ENCODE measurements at regions not wholly inside any gene's neighbourhood (a gene's known extent, or its start where the extent isn't known, plus 50 kb on each side); places are given as distances from the start of the nearest gene placed in this dataset.

DNA sequence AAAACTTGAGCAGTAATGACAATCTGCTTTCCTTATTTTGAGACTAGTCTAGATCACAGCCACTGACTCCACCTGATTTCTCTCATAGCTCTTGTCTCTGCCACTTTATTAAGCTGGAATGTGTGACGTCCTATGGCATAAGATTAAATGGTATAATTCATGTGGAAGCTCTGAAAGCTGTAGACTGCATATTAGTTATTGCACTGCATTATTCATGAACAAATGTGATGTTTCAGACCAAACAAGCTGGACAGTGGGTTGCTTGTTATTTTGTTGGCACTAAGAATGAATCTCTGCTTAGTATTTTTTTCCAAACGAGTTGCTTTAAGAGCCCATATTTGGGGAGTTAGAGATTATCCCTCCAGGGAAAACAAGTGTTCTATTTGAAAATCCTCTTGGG is 1218.5 kb downstream of the SUCLG1 start:
- H3K9me2 ChIP-seq (ENCODE audit: insufficient read depth), result no peaks in the 10 kb centered on the region
- H3K79me2 ChIP-seq (ENCODE audit: insufficient read depth), result no peaks in the 10 kb centered on the region
- H3K4me1 ChIP-seq (ENCODE audit: insufficient read depth), result no peaks in the 10 kb centered on the region
- H3K27me3 ChIP-seq (replicated peaks; ENCODE audit: insufficient read depth), result no peaks in the 10 kb centered on the region
- no peak for DNase-seq
- TF ChIP-seq EZH2phosphoT487 (IDR thresholded peaks at IDR 0.05; ENCODE audit: insufficient read depth, low read depth) (no peak), EZH2 (IDR thresholded peaks at IDR 0.05; ENCODE audit: insufficient read depth, poor library complexity, severe bottlenecking) (no peak)
- no peaks in the 10 kb centered on the region for H3K9me3 ChIP-seq (ENCODE audit: low read depth)
- H2AFZ ChIP-seq, result no peak overlapping the region
- H4K20me1 ChIP-seq (ENCODE audit: insufficient read depth), result no peaks in the 10 kb centered on the region
- no peak overlapping the region for H3K4me3 ChIP-seq
- H3K4me2 ChIP-seq (ENCODE audit: unreplicated experiment), result no peak overlapping the region
- H3K9ac ChIP-seq, result no peak overlapping the region
- 2 to 3% methylated on average over 2 of the region's 2 CpGs for WGBS, 2 experiments (ENCODE audit: low coverage in 1 of 2, low lambda C conversion rate in 2 of 2, missing lambda C conversion rate in 2 of 2)
- in situ Hi-C loops (cut with MboI), result no loop called here
- no peaks in the 10 kb centered on the region for H3F3A ChIP-seq (ENCODE audit: insufficient read depth)
- H3K36me3 ChIP-seq (ENCODE audit: low read depth), result no peaks in the 10 kb centered on the region
- no peak overlapping the region for H3K27ac ChIP-seq

DNA sequence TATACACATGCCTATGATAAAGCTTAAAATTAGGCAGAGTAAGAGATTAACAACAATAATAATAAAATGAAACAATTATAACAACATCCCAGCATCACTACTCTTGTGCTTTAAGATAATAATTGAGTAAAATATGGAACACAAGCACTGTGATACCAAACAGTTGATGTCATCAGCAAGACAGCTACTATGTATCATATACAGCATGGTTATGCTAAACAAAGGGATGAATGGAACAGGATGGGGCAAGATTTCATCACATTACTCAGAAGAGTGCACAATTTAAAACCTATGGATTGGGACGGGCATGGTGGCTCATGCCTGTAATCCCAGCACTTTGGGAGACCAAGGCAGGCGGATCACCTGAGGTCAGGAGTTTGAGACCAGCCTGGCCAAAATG is 1221.0 kb downstream of the SUCLG1 start:
- no peak overlapping the region for H3K27ac ChIP-seq
- H2AFZ ChIP-seq, result no peak overlapping the region
- no peak for DNase-seq
- H3K36me3 ChIP-seq (ENCODE audit: low read depth), result no peaks in the 10 kb centered on the region
- no peaks in the 10 kb centered on the region for H3K27me3 ChIP-seq (replicated peaks; ENCODE audit: insufficient read depth)
- no peaks in the 10 kb centered on the region for H3K4me1 ChIP-seq (ENCODE audit: insufficient read depth)
- no peak overlapping the region for H3K4me2 ChIP-seq (ENCODE audit: unreplicated experiment)
- no peaks in the 10 kb centered on the region for H3K9me3 ChIP-seq (ENCODE audit: low read depth)
- in situ Hi-C loops (cut with MboI), result no loop called here
- 32 to 35% methylated on average over 2 of the region's 2 CpGs for WGBS, 2 experiments (ENCODE audit: low coverage in 1 of 2, low lambda C conversion rate in 2 of 2, missing lambda C conversion rate in 2 of 2)
- H3K79me2 ChIP-seq (ENCODE audit: insufficient read depth), result no peaks in the 10 kb centered on the region
- H3K9me2 ChIP-seq (ENCODE audit: insufficient read depth), result no peaks in the 10 kb centered on the region
- H3F3A ChIP-seq (ENCODE audit: insufficient read depth), result no peaks in the 10 kb centered on the region
- H4K20me1 ChIP-seq (ENCODE audit: insufficient read depth), result no peaks in the 10 kb centered on the region; the same call in 1 of the 2 replicates
- no peak overlapping the region for H3K9ac ChIP-seq
- no peak overlapping the region for H3K4me3 ChIP-seq
- TF ChIP-seq EZH2 (IDR thresholded peaks at IDR 0.05; ENCODE audit: insufficient read depth, poor library complexity, severe bottlenecking) (no peak), EZH2phosphoT487 (IDR thresholded peaks at IDR 0.05; ENCODE audit: insufficient read depth, low read depth) (no peak)

DNA sequence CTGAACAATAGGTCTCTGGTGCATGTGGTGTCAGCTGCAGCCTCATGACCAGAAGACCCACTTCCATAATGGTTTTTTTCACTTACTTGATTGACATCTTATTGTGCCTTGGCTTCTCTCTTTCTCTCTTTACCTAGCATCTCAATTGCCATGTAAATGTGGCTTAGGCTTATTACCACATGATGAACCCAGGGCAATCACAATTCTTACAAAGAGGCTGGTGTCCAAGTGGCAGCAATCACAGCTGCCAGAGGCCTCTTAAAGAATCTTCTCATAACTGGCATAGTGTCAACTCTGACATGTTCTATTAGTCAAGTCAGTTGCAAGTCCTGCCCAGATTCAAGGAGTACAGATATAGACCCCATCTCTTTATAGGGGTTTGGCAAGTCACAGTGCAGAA is 1224.8 kb downstream of the SUCLG1 start:
- Histone ChIP-seq H3F3A (ENCODE audit: insufficient read depth) (no peaks in the 10 kb centered on the region), H2AFZ (no peak overlapping the region), H3K27me3 (replicated peaks; ENCODE audit: insufficient read depth) (no peaks in the 10 kb centered on the region), H3K79me2 (ENCODE audit: insufficient read depth) (no peaks in the 10 kb centered on the region), H3K4me3 (no peak overlapping the region), H3K36me3 (ENCODE audit: low read depth) (no peaks in the 10 kb centered on the region), H3K9me3 (ENCODE audit: low read depth) (no peaks in the 10 kb centered on the region), H4K20me1 (ENCODE audit: insufficient read depth) (no peaks in the 10 kb centered on the region; the same call in 1 of the 2 replicates), H3K9ac (no peak overlapping the region), H3K4me1 (ENCODE audit: insufficient read depth) (no peaks in the 10 kb centered on the region), H3K9me2 (ENCODE audit: insufficient read depth) (no peaks in the 10 kb centered on the region), H3K4me2 (ENCODE audit: unreplicated experiment) (no peak overlapping the region), H3K27ac (no peak overlapping the region)
- no peak for DNase-seq
- in situ Hi-C loops (cut with MboI), result no loop called here
- TF ChIP-seq EZH2phosphoT487 (IDR thresholded peaks at IDR 0.05; ENCODE audit: insufficient read depth, low read depth) (no peak), EZH2 (IDR thresholded peaks at IDR 0.05; ENCODE audit: insufficient read depth, poor library complexity, severe bottlenecking) (no peak)

DNA sequence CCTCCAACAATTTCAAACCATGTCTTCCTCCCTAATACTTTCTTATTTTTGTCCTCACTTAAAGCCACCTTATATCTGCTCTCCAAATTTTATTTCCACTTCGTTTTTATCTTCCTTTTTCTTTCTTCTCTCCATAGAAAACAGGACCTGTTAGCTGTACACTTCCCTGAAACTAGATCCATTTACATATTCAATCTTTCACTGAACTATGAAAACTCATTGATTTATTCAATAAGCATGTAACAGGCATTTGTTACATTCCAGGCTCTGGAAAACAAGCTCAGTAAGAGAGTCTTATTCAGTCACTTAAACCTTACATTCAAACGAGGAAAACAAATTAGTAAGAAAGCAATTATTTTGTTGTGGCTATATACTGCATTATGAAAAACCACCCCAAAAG is 1225.3 kb downstream of the SUCLG1 start:
- H3F3A ChIP-seq (ENCODE audit: insufficient read depth), result no peaks in the 10 kb centered on the region
- no peak overlapping the region for H3K9ac ChIP-seq
- H3K36me3 ChIP-seq (ENCODE audit: low read depth), result no peaks in the 10 kb centered on the region
- no peaks in the 10 kb centered on the region for H3K79me2 ChIP-seq (ENCODE audit: insufficient read depth)
- no peaks in the 10 kb centered on the region for H3K27me3 ChIP-seq (replicated peaks; ENCODE audit: insufficient read depth)
- H3K4me3 ChIP-seq, result no peak overlapping the region
- H2AFZ ChIP-seq, result no peak overlapping the region
- H3K4me1 ChIP-seq (ENCODE audit: insufficient read depth), result no peaks in the 10 kb centered on the region
- H3K4me2 ChIP-seq (ENCODE audit: unreplicated experiment), result no peak overlapping the region
- H3K9me2 ChIP-seq (ENCODE audit: insufficient read depth), result no peaks in the 10 kb centered on the region
- no peaks in the 10 kb centered on the region; the same call in 1 of the 2 replicates for H4K20me1 ChIP-seq (ENCODE audit: insufficient read depth)
- no peak overlapping the region for H3K27ac ChIP-seq
- in situ Hi-C loops (cut with MboI), result no loop called here
- DNase-seq, result no peak
- 2 to 11% methylated on average over 2 of the region's 2 CpGs for WGBS, 2 experiments (ENCODE audit: low coverage in 1 of 2, low lambda C conversion rate in 2 of 2, missing lambda C conversion rate in 2 of 2)
- no peaks in the 10 kb centered on the region for H3K9me3 ChIP-seq (ENCODE audit: low read depth)
- no peak for TF ChIP-seq EZH2 (IDR thresholded peaks at IDR 0.05; ENCODE audit: insufficient read depth, poor library complexity, severe bottlenecking)
- TF ChIP-seq EZH2phosphoT487 (IDR thresholded peaks at IDR 0.05; ENCODE audit: insufficient read depth, low read depth), result no peak

DNA sequence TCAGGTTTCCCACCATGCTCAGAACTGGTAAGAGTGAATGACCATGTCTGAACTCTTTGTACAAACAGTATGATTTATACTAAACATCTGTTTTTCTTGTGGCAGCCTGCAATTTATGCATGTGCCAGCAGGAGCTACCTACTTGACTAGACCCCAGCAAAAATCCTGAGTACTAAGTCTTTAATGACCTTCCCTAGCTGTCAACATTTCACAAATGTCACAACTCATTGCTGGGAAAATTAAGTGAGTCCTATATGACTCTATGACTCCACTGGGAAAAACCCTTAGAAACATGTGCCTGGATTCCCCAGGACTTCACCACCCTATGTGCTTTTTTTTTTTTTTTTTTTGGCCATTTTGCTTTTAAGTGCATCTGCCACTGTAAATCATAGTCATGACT is 1225.8 kb downstream of the SUCLG1 start:
- Histone ChIP-seq H3K27me3 (replicated peaks; ENCODE audit: insufficient read depth) (no peaks in the 10 kb centered on the region), H3F3A (ENCODE audit: insufficient read depth) (no peaks in the 10 kb centered on the region), H3K27ac (no peak overlapping the region), H3K9me2 (ENCODE audit: insufficient read depth) (no peaks in the 10 kb centered on the region), H3K4me1 (ENCODE audit: insufficient read depth) (no peaks in the 10 kb centered on the region), H3K9ac (no peak overlapping the region), H3K79me2 (ENCODE audit: insufficient read depth) (no peaks in the 10 kb centered on the region), H4K20me1 (ENCODE audit: insufficient read depth) (no peaks in the 10 kb centered on the region; the same call in 1 of the 2 replicates), H3K4me2 (ENCODE audit: unreplicated experiment) (no peak overlapping the region), H3K9me3 (ENCODE audit: low read depth) (no peaks in the 10 kb centered on the region), H3K36me3 (ENCODE audit: low read depth) (no peaks in the 10 kb centered on the region), H2AFZ (no peak overlapping the region), H3K4me3 (no peak overlapping the region)
- TF ChIP-seq EZH2 (IDR thresholded peaks at IDR 0.05; ENCODE audit: insufficient read depth, poor library complexity, severe bottlenecking) (no peak), EZH2phosphoT487 (IDR thresholded peaks at IDR 0.05; ENCODE audit: insufficient read depth, low read depth) (no peak)
- peak; percentile 1 for DNase-seq
- in situ Hi-C loops (cut with MboI), result no loop called here

All from GM23248 (cell line).